ENCODE measurements at regions not wholly inside any gene's neighbourhood (a gene's known extent, or its start where the extent isn't known, plus 50 kb on each side); places are given as distances from the start of the nearest gene placed in this dataset.

GRCh38 chr12:39061576-39061975 is 156.2 kb upstream of the CPNE8 start:
- no peak overlapping the region for H3K4me2 ChIP-seq (ENCODE audit: insufficient read depth, low read length)
- H3K4me3 ChIP-seq (ENCODE audit: insufficient read depth, low read length), result no peak overlapping the region
- no peak for TF ChIP-seq CTCF (IDR thresholded peaks at IDR 0.05; ENCODE audit: extremely low read depth, low read depth, low read length)
- H3K79me2 ChIP-seq (ENCODE audit: insufficient read depth, low read length), result no peaks in the 10 kb centered on the region
- no peaks in the 10 kb centered on the region for H4K20me1 ChIP-seq (ENCODE audit: insufficient read depth, low read length)
- DNase-seq (ENCODE audit: insufficient read length, low spot score, missing footprints), result no peak
- no peak overlapping the region for H3K27ac ChIP-seq (ENCODE audit: low read depth, low read length)
- H2AFZ ChIP-seq (ENCODE audit: low read length), result no peak overlapping the region
- no peaks in the 10 kb centered on the region for H3K36me3 ChIP-seq (ENCODE audit: insufficient read depth, low read length)
- H3K9me3 ChIP-seq (ENCODE audit: low read depth, low read length), result no peaks in the 10 kb centered on the region
- no peaks in the 10 kb centered on the region for H3K27me3 ChIP-seq (ENCODE audit: insufficient read depth, low read length)
- H3K4me1 ChIP-seq (ENCODE audit: insufficient read depth, low read length), result no peaks in the 10 kb centered on the region

DNA sequence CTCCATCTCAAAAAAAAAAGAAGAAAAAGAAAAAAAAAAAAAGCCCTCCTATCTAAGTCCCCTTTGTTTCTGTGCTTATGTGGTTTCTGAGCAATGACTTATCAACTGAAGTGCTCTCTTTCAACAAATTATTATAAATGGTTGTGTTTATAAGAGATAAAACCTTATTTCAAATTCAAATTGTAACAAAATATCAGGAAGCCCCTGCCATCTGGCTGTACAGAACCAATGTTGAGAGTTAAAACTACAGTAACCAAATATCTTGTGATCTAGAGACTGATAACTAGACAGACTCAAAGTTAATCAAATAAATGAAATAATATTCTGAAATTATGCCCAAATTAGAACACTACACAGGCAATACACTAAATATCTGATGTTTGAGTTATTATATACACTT is 143.0 kb upstream of the CPNE8 start:
- Histone ChIP-seq H3K4me2 (ENCODE audit: insufficient read depth, low read length) (no peak overlapping the region), H2AFZ (ENCODE audit: low read length) (no peak overlapping the region), H4K20me1 (ENCODE audit: insufficient read depth, low read length) (no peaks in the 10 kb centered on the region), H3K27me3 (ENCODE audit: insufficient read depth, low read length) (no peaks in the 10 kb centered on the region), H3K9me3 (ENCODE audit: low read depth, low read length) (no peaks in the 10 kb centered on the region), H3K36me3 (ENCODE audit: insufficient read depth, low read length) (no peaks in the 10 kb centered on the region), H3K4me1 (ENCODE audit: insufficient read depth, low read length) (no peaks in the 10 kb centered on the region), H3K4me3 (ENCODE audit: insufficient read depth, low read length) (no peak overlapping the region), H3K27ac (ENCODE audit: low read depth, low read length) (no peak overlapping the region), H3K79me2 (ENCODE audit: insufficient read depth, low read length) (no peaks in the 10 kb centered on the region)
- TF ChIP-seq CTCF (IDR thresholded peaks at IDR 0.05; ENCODE audit: extremely low read depth, low read depth, low read length), result no peak
- no peak for DNase-seq (ENCODE audit: insufficient read length, low spot score, missing footprints)

- no peak for TF ChIP-seq CTCF (IDR thresholded peaks at IDR 0.05; ENCODE audit: extremely low read depth, low read depth, low read length)
- no peak overlapping the region for H3K4me3 ChIP-seq (ENCODE audit: insufficient read depth, low read length)
- H3K4me1 ChIP-seq (ENCODE audit: insufficient read depth, low read length), result no peaks in the 10 kb centered on the region
- H3K27me3 ChIP-seq (ENCODE audit: insufficient read depth, low read length), result no peaks in the 10 kb centered on the region
- H3K79me2 ChIP-seq (ENCODE audit: insufficient read depth, low read length), result no peaks in the 10 kb centered on the region
- no peak overlapping the region for H2AFZ ChIP-seq (ENCODE audit: low read length)
- no peaks in the 10 kb centered on the region for H4K20me1 ChIP-seq (ENCODE audit: insufficient read depth, low read length)
- no peak overlapping the region for H3K27ac ChIP-seq (ENCODE audit: low read depth, low read length)
- no peak overlapping the region for H3K4me2 ChIP-seq (ENCODE audit: insufficient read depth, low read length)
- H3K9me3 ChIP-seq (ENCODE audit: low read depth, low read length), result no peaks in the 10 kb centered on the region
- DNase-seq (ENCODE audit: insufficient read length, low spot score, missing footprints), result no peak
- H3K36me3 ChIP-seq (ENCODE audit: insufficient read depth, low read length), result no peaks in the 10 kb centered on the region
Measured at GRCh38 chr12:39047539-39048262, 142.3 kb upstream of the CPNE8 start.

DNA sequence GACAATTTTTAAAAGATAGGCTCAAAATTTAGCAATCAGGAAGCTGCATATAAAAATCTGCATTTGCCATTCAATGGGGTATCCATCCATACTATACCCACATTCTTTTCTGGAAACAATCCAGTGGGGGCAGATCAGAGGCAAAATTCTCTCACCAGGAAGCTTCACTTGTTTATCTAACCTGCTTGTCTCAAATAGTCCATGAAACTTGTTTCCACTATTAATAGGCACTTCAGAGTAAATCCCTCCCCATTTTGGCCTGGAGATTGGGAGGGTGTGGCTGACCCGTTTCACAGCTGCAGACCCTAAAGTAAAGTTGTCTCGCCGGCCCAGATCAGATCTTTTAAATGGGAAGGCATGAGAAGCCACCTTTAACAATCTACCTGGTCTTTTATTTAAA is 139.4 kb upstream of the CPNE8 start:
- Histone ChIP-seq H3K79me2 (ENCODE audit: insufficient read depth, low read length) (no peaks in the 10 kb centered on the region), H3K4me1 (ENCODE audit: insufficient read depth, low read length) (no peaks in the 10 kb centered on the region), H3K27me3 (ENCODE audit: insufficient read depth, low read length) (no peaks in the 10 kb centered on the region), H3K27ac (ENCODE audit: low read depth, low read length) (no peak overlapping the region), H3K9me3 (ENCODE audit: low read depth, low read length) (no peaks in the 10 kb centered on the region), H3K4me3 (ENCODE audit: insufficient read depth, low read length) (no peak overlapping the region), H3K4me2 (ENCODE audit: insufficient read depth, low read length) (no peak overlapping the region), H2AFZ (ENCODE audit: low read length) (no peak overlapping the region), H4K20me1 (ENCODE audit: insufficient read depth, low read length) (no peaks in the 10 kb centered on the region), H3K36me3 (ENCODE audit: insufficient read depth, low read length) (no peaks in the 10 kb centered on the region)
- no peak for TF ChIP-seq CTCF (IDR thresholded peaks at IDR 0.05; ENCODE audit: extremely low read depth, low read depth, low read length)
- no peak for DNase-seq (ENCODE audit: insufficient read length, low spot score, missing footprints)
